ENCODE measurements at regions not wholly inside any gene's neighbourhood (a gene's known extent, or its start where the extent isn't known, plus 50 kb on each side); places are given as distances from the start of the nearest gene placed in this dataset.

DNA sequence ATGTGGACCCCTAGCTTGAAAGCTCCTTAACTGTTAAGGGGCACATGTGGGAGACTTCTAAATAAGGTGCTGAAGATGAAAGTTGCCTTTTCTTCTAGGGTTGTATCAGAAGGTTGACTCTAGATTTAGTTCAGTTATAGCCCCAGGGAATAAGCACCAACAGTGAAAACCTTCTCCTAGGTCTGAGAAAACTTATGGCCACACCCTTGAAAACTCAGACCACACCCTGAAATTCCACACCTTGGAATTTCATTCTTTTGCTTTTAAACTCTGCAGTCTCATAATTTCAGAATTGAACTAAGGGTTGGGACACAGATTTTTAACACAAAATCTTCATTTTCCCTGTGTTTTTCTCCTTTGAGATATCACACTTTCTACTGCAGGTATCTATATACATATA is 355.8 kb upstream of the IL12A start:
- Histone ChIP-seq H3K27ac (ENCODE audit: insufficient read depth, low read length) (no peak overlapping the region), H3K9me3 (ENCODE audit: control insufficient read depth, insufficient read depth, low read depth, low read length) (no peaks in the 10 kb centered on the region), H3K9ac (ENCODE audit: insufficient read depth, low read length) (no peak overlapping the region), H3K36me3 (ENCODE audit: control insufficient read depth, insufficient read depth, low read length) (no peaks in the 10 kb centered on the region), H3K79me2 (ENCODE audit: control insufficient read depth, insufficient read depth, low read length) (no peaks in the 10 kb centered on the region), H3K27me3 (ENCODE audit: control insufficient read depth, insufficient read depth, low read length) (no peaks in the 10 kb centered on the region), H4K20me1 (ENCODE audit: control insufficient read depth, extremely low read depth, insufficient read depth, low read length) (no peaks in the 10 kb centered on the region), H3K4me2 (ENCODE audit: extremely low read depth, insufficient read depth, low read length) (no peak overlapping the region), H3K4me1 (ENCODE audit: control insufficient read depth, extremely low read depth, insufficient read depth, low read length) (peaks cover 9% of the 10 kb centered on the region), H2AFZ (ENCODE audit: low read length) (no peak overlapping the region), H3K4me3 (replicated peaks in 1 of 4; ENCODE audit: control extremely low read depth in 1 of 4, insufficient read depth in 1 of 4, low read depth in 3 of 4, low read length in 4 of 4) (no peak overlapping the region)
- no peak for DNase-seq (ENCODE audit: low read depth in 2 of 2)
- TF ChIP-seq EZH2 (IDR thresholded peaks at IDR 0.05; ENCODE audit: low read length, missing control alignments): no peak
- TF ChIP-seq, protein P1, sequence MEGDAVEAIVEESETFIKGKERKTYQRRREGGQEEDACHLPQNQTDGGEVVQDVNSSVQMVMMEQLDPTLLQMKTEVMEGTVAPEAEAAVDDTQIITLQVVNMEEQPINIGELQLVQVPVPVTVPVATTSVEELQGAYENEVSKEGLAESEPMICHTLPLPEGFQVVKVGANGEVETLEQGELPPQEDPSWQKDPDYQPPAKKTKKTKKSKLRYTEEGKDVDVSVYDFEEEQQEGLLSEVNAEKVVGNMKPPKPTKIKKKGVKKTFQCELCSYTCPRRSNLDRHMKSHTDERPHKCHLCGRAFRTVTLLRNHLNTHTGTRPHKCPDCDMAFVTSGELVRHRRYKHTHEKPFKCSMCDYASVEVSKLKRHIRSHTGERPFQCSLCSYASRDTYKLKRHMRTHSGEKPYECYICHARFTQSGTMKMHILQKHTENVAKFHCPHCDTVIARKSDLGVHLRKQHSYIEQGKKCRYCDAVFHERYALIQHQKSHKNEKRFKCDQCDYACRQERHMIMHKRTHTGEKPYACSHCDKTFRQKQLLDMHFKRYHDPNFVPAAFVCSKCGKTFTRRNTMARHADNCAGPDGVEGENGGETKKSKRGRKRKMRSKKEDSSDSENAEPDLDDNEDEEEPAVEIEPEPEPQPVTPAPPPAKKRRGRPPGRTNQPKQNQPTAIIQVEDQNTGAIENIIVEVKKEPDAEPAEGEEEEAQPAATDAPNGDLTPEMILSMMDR (conservative IDR thresholded peaks at IDR 0.05 in 1 of 2, IDR thresholded peaks at IDR 0.05 in 1 of 2; ENCODE audit: low read depth in 1 of 2, low read length in 2 of 2): no peak

GRCh38 chr3:159634483-159634882 is 354.2 kb upstream of the IL12A start:
- H2AFZ ChIP-seq (ENCODE audit: low read length): no peak overlapping the region
- no peak overlapping the region for H3K4me2 ChIP-seq (ENCODE audit: extremely low read depth, insufficient read depth, low read length)
- H3K27me3 ChIP-seq (ENCODE audit: control insufficient read depth, insufficient read depth, low read length): no peaks in the 10 kb centered on the region
- no peak overlapping the region for H3K27ac ChIP-seq (ENCODE audit: insufficient read depth, low read length)
- peaks cover 14% of the 10 kb centered on the region for H3K4me1 ChIP-seq (ENCODE audit: control insufficient read depth, extremely low read depth, insufficient read depth, low read length)
- no peak for TF ChIP-seq EZH2 (IDR thresholded peaks at IDR 0.05; ENCODE audit: low read length, missing control alignments)
- TF ChIP-seq, protein P1 (conservative IDR thresholded peaks at IDR 0.05 in 1 of 2, IDR thresholded peaks at IDR 0.05 in 1 of 2; ENCODE audit: low read depth in 1 of 2, low read length in 2 of 2): no peak
- H4K20me1 ChIP-seq (ENCODE audit: control insufficient read depth, extremely low read depth, insufficient read depth, low read length): no peaks in the 10 kb centered on the region
- peak; percentile 45 to 94 for DNase-seq (ENCODE audit: low read depth in 2 of 2)
- no peak overlapping the region for H3K4me3 ChIP-seq (replicated peaks in 1 of 4; ENCODE audit: control extremely low read depth in 1 of 4, insufficient read depth in 1 of 4, low read depth in 3 of 4, low read length in 4 of 4)
- no peaks in the 10 kb centered on the region for H3K9me3 ChIP-seq (ENCODE audit: control insufficient read depth, insufficient read depth, low read depth, low read length)
- no peaks in the 10 kb centered on the region for H3K79me2 ChIP-seq (ENCODE audit: control insufficient read depth, insufficient read depth, low read length)
- no peaks in the 10 kb centered on the region for H3K36me3 ChIP-seq (ENCODE audit: control insufficient read depth, insufficient read depth, low read length)
- no peak overlapping the region for H3K9ac ChIP-seq (ENCODE audit: insufficient read depth, low read length)

- TF ChIP-seq, protein P1 (conservative IDR thresholded peaks at IDR 0.05 in 1 of 2, IDR thresholded peaks at IDR 0.05 in 1 of 2; ENCODE audit: low read depth in 1 of 2, low read length in 2 of 2): no peak
- TF ChIP-seq EZH2 (IDR thresholded peaks at IDR 0.05; ENCODE audit: low read length, missing control alignments): no peak
- H3K9ac ChIP-seq (ENCODE audit: insufficient read depth, low read length): no peak overlapping the region
- no peaks in the 10 kb centered on the region for H3K9me3 ChIP-seq (ENCODE audit: control insufficient read depth, insufficient read depth, low read depth, low read length)
- no peaks in the 10 kb centered on the region for H3K79me2 ChIP-seq (ENCODE audit: control insufficient read depth, insufficient read depth, low read length)
- no peak overlapping the region for H2AFZ ChIP-seq (ENCODE audit: low read length)
- H3K4me3 ChIP-seq (replicated peaks in 1 of 4; ENCODE audit: control extremely low read depth in 1 of 4, insufficient read depth in 1 of 4, low read depth in 3 of 4, low read length in 4 of 4): no peak overlapping the region
- H3K27ac ChIP-seq (ENCODE audit: insufficient read depth, low read length): no peak overlapping the region
- DNase-seq (ENCODE audit: low read depth in 2 of 2): peak; percentile 32 to 83
- H3K36me3 ChIP-seq (ENCODE audit: control insufficient read depth, insufficient read depth, low read length): no peaks in the 10 kb centered on the region
- no peak overlapping the region for H3K4me2 ChIP-seq (ENCODE audit: extremely low read depth, insufficient read depth, low read length)
- H3K27me3 ChIP-seq (ENCODE audit: control insufficient read depth, insufficient read depth, low read length): no peaks in the 10 kb centered on the region
- H4K20me1 ChIP-seq (ENCODE audit: control insufficient read depth, extremely low read depth, insufficient read depth, low read length): no peaks in the 10 kb centered on the region
- peaks cover 14% of the 10 kb centered on the region for H3K4me1 ChIP-seq (ENCODE audit: control insufficient read depth, extremely low read depth, insufficient read depth, low read length)
Observed at GRCh38 chr3:159635047-159635641, 353.5 kb upstream of the IL12A start.
